ENCODE measurements at regions not wholly inside any gene's neighbourhood (a gene's known extent, or its start where the extent isn't known, plus 50 kb on each side); places are given as distances from the start of the nearest gene placed in this dataset.

- DNase-seq: no peak
- H3K79me2 ChIP-seq (ENCODE audit: insufficient read depth, low read length): no peaks in the 10 kb centered on the region
- H3K9me3 Mint-ChIP-seq: no peaks in the 10 kb centered on the region; a peak in 1 of 5 replicates
- H2BK20ac ChIP-seq (ENCODE audit: low read depth, low read length, poor library complexity, severe bottlenecking): no peak overlapping the region
- WGBS (ENCODE audit: extremely low coverage, insufficient read length, low lambda C conversion rate): no CpG with 5 or more reads among the region's 1 CpG
- H3K23me2 ChIP-seq (ENCODE audit: insufficient read length, low read depth, low read length, poor library complexity, severe bottlenecking): no peaks in the 10 kb centered on the region
- no peak overlapping the region for H3K4me2 ChIP-seq (ENCODE audit: insufficient read depth, insufficient read length, low read length)
- no peak overlapping the region for H3K27ac Mint-ChIP-seq
- no peak overlapping the region for H3K18ac ChIP-seq (ENCODE audit: insufficient read length, low read depth, low read length)
- H3K79me1 ChIP-seq (ENCODE audit: insufficient read depth, low read depth, low read length, poor library complexity, severe bottlenecking): no peaks in the 10 kb centered on the region
- no peak for TF ChIP-seq CTCF (conservative IDR thresholded peaks at IDR 0.05)
- no peak overlapping the region for H2BK120ac ChIP-seq (ENCODE audit: low read depth, low read length, poor library complexity, severe bottlenecking)
- no peaks in the 10 kb centered on the region for H3K9me3 ChIP-seq (ENCODE audit: control insufficient read depth, low read depth, low read length)
- H2AFZ ChIP-seq (ENCODE audit: low read length): no peak overlapping the region
- no peak overlapping the region for H3T11ph ChIP-seq (ENCODE audit: low read length)
- no peak overlapping the region for H2BK15ac ChIP-seq (ENCODE audit: low read depth, low read length)
- no peak overlapping the region for H3K4ac ChIP-seq (ENCODE audit: low read depth, low read length)
- H4K8ac ChIP-seq (replicated peaks; ENCODE audit: insufficient read length, low read depth, low read length): no peak overlapping the region
- no peak overlapping the region for H2AK5ac ChIP-seq (ENCODE audit: insufficient read length, low read length)
- H3K27me3 ChIP-seq (ENCODE audit: insufficient read depth, low read length): peaks cover 13% of the 10 kb centered on the region; the same call in 1 of the 2 replicates
- no peak overlapping the region for H3K56ac ChIP-seq (ENCODE audit: insufficient read length, low read depth, low read length)
- H3K23ac ChIP-seq (ENCODE audit: insufficient read length, low read depth, low read length): no peak overlapping the region
- H3K27ac ChIP-seq (ENCODE audit: insufficient read length, low read depth, low read length): no peak overlapping the region
- H3K4me1 ChIP-seq (ENCODE audit: insufficient read depth, low read length): no peaks in the 10 kb centered on the region
- no peak overlapping the region for H3K4me3 Mint-ChIP-seq
- H3K4me1 Mint-ChIP-seq: peaks cover 25 to 27% of the 10 kb centered on the region in 2 experiments
- no peak overlapping the region for H4K91ac ChIP-seq (ENCODE audit: insufficient read length, low read depth, low read length)
- no peak overlapping the region for H3K14ac ChIP-seq (ENCODE audit: insufficient read depth, low read length)
- no peak overlapping the region for H4K5ac ChIP-seq (ENCODE audit: insufficient read length, low read depth, low read length)
- H3K9ac ChIP-seq (ENCODE audit: extremely low read depth, insufficient read length, low read length): no peak overlapping the region
- no peak overlapping the region for H2BK5ac ChIP-seq (ENCODE audit: insufficient read length, low read length)
- peaks cover 0 to 12% (median 3%) of the 10 kb centered on the region in 3 experiments; a peak in 6 of 7 replicates for H3K36me3 Mint-ChIP-seq (ENCODE audit: insufficient read depth in 1 of 3, low read depth in 3 of 3)
- no peaks in the 10 kb centered on the region for H4K20me1 ChIP-seq (ENCODE audit: control insufficient read depth, insufficient read depth, insufficient read length)
- H3K27me3 Mint-ChIP-seq (ENCODE audit: low read depth): peaks cover 61% of the 10 kb centered on the region
- no peak overlapping the region for H2BK12ac ChIP-seq (ENCODE audit: insufficient read length, low read depth, low read length)
Measured at GRCh38 chr1:232464325-232464724, 165.6 kb downstream of the SIPA1L2 start.
